MCF 10A (cell line): ENCODE measurements at regions not wholly inside any gene's neighbourhood (a gene's known extent, or its start where the extent isn't known, plus 50 kb on each side); places are given as distances from the start of the nearest gene placed in this dataset.

Source experiments
- BruUV-seq: library from RNA; stranded (reverse); fragments of 400-500 nt; replicated peaks from 2 replicates; lab custom pipeline; 2021; lab: Mats Ljungman, UMichigan
- CTCF ChIA-PET: fragments of 300-600 bp; sonication (Branson Sonifier 250); formaldehyde crosslinking; extraction: SDS; loops from one replicate; lab custom pipeline; 2021; ENCODE audit warnings: antibody characterized with exemption, inconsistent platforms; lab: Yijun Ruan, JAX
- POLR2A ChIA-PET: fragments of 300-600, 350-650 bp; sonication (Branson Sonifier 250); formaldehyde crosslinking; extraction: SDS; loops from one replicate; lab custom pipeline; 2020; ENCODE audit warnings: antibody characterized with exemption, inconsistent platforms; lab: Yijun Ruan, JAX
- DNase-seq: peaks from one replicate; pipeline ENCODE4 v3.0.0-alpha.2; 2018; ENCODE audit not compliant: unreplicated experiment
- H3K27ac Mint-ChIP-seq: one replicate; pipeline ENCODE4 v1.8.0; 2022; ENCODE audit warnings: mild to moderate bottlenecking, low read depth, mixed read lengths; ENCODE audit not compliant: unreplicated experiment
- H3K27me3 Mint-ChIP-seq: one replicate; pipeline ENCODE4 v1.8.0; 2022; ENCODE audit warnings: mixed read lengths; ENCODE audit not compliant: insufficient read depth, unreplicated experiment
- H3K36me3 Mint-ChIP-seq: one replicate; pipeline ENCODE4 v1.8.0; 2022; ENCODE audit warnings: mild to moderate bottlenecking, moderate library complexity, mixed read lengths; ENCODE audit not compliant: insufficient read depth, unreplicated experiment
- H3K4me1 Mint-ChIP-seq: one replicate; pipeline ENCODE4 v1.8.0; 2022; ENCODE audit warnings: mixed read lengths; ENCODE audit not compliant: insufficient read depth, unreplicated experiment
- H3K4me3 Mint-ChIP-seq: one replicate; pipeline ENCODE4 v1.8.0; 2022; ENCODE audit warnings: mild to moderate bottlenecking, moderate library complexity, mixed read lengths; ENCODE audit not compliant: unreplicated experiment
- H3K9me3 Mint-ChIP-seq: one replicate; pipeline ENCODE4 v1.8.0; 2022; ENCODE audit warnings: mixed read lengths; ENCODE audit not compliant: unreplicated experiment
- intact Hi-C: fragments of 100-400 bp; cut with micrococcal nuclease; formaldehyde crosslinking; loops from 2 replicates; pipeline ENCODE4 v1.14.1; 2022
- TF ChIP-seq, protein P1 (sequence below): fragments of 200-600 bp; IDR thresholded peaks from one replicate; pipeline ENCODE4 v1.8.0; 2022; ENCODE audit warnings: antibody characterized with exemption, mild to moderate bottlenecking; ENCODE audit not compliant: unreplicated experiment

DNA sequence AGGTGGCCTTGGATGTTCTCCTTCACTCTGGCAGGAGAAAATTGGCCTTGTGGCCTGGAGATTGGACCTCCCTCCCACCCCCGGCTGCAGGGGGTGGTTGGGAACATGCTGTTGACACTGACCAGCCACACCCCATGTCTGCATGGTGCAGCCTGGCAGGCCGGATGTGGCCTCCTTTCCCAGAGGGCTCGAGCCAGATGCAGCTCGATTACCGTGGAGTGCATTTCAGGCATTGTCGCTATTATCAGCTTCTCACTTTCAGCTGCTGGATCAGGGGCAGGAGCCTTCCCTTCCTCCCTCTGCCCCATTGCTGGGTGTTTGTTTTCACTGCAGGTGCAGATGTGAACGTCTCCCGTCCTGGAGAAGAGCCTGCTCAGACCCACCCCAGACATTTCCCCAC lies 211.0 kb upstream of the SIX2 start:
- no peaks in the 10 kb centered on the region for H3K27me3 Mint-ChIP-seq
- H3K4me1 Mint-ChIP-seq = no peaks in the 10 kb centered on the region
- CTCF ChIA-PET = interaction anchor here (0.7 kb wide), 1 partner anchor 151 kb away, joined by 3 read pairs; no protein-coding TSS in a partner anchor
- peak; percentile 6 for DNase-seq
- BruUV-seq = no TSS peak
- TF ChIP-seq, protein P1, sequence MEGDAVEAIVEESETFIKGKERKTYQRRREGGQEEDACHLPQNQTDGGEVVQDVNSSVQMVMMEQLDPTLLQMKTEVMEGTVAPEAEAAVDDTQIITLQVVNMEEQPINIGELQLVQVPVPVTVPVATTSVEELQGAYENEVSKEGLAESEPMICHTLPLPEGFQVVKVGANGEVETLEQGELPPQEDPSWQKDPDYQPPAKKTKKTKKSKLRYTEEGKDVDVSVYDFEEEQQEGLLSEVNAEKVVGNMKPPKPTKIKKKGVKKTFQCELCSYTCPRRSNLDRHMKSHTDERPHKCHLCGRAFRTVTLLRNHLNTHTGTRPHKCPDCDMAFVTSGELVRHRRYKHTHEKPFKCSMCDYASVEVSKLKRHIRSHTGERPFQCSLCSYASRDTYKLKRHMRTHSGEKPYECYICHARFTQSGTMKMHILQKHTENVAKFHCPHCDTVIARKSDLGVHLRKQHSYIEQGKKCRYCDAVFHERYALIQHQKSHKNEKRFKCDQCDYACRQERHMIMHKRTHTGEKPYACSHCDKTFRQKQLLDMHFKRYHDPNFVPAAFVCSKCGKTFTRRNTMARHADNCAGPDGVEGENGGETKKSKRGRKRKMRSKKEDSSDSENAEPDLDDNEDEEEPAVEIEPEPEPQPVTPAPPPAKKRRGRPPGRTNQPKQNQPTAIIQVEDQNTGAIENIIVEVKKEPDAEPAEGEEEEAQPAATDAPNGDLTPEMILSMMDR = no peak
- POLR2A ChIA-PET = interaction anchor here (0.9 kb wide), 1 partner anchor 210 kb away, joined by 4 read pairs; no protein-coding TSS in a partner anchor
- intact Hi-C loops = no loop called here
- H3K9me3 Mint-ChIP-seq = no peaks in the 10 kb centered on the region
- no peak overlapping the region for H3K27ac Mint-ChIP-seq
- no peaks in the 10 kb centered on the region for H3K36me3 Mint-ChIP-seq
- H3K4me3 Mint-ChIP-seq = no peak overlapping the region

DNA sequence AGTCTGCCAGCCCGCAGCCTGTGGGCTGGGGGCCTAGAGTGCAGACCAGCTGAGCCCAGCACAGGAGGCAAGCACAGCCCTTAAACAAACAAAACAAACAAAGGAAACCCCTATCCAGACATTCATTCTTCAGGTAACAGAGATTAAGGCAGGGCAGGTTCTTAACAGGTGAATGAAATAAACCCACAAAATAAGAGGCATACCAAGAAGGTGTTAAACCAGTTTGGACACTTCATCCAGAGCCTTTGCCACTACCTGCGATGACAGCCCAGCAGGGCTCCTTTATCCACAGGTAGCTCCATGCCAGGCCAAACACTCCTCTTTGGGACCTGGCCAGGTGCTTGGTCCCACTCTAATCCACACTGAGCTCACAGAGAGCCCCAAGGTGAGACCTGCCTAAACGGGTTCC lies 209.7 kb upstream of the SIX2 start:
- no peaks in the 10 kb centered on the region for H3K4me1 Mint-ChIP-seq
- CTCF ChIA-PET = interaction anchor here (1.0 kb wide), 1 partner anchor 19 kb away, joined by 4 read pairs; no protein-coding TSS in a partner anchor
- no peak overlapping the region for H3K4me3 Mint-ChIP-seq
- TF ChIP-seq, protein P1 = no peak
- H3K9me3 Mint-ChIP-seq = no peaks in the 10 kb centered on the region
- no peaks in the 10 kb centered on the region for H3K36me3 Mint-ChIP-seq
- H3K27ac Mint-ChIP-seq = no peak overlapping the region
- intact Hi-C loops = no loop called here
- BruUV-seq = no TSS peak
- no peaks in the 10 kb centered on the region for H3K27me3 Mint-ChIP-seq
- no peak for DNase-seq
- POLR2A ChIA-PET = no interaction called here

DNA sequence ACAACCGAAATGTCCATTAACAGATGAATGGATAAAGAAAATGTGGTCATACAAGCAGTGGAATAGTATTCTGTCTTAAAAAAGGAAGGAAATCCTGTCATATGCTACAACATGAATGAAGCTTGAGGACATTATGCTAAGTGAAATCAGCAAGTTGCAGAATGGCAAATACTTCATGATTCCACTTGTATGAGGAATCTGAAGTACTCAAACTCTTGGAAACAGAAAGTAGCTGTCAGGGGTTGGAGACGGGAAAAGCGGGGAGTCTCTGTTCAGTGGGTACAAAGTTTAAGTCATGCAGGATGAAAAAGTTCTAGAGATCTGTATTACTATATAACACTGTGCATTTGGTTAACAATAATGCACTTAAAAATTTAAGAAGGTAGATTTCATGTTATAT lies 209.0 kb upstream of the SIX2 start:
- POLR2A ChIA-PET = no interaction called here
- no peak for DNase-seq
- Mint-ChIP-seq H3K36me3 (no peaks in the 10 kb centered on the region), H3K27ac (no peak overlapping the region), H3K9me3 (no peaks in the 10 kb centered on the region), H3K4me1 (no peaks in the 10 kb centered on the region), H3K4me3 (no peak overlapping the region), H3K27me3 (no peaks in the 10 kb centered on the region)
- CTCF ChIA-PET = interaction anchor here (1.0 kb wide), 1 partner anchor 20 kb away, joined by 4 read pairs; no protein-coding TSS in a partner anchor
- TF ChIP-seq, protein P1 = no peak
- BruUV-seq = no TSS peak
- intact Hi-C loops = no loop called here

DNA sequence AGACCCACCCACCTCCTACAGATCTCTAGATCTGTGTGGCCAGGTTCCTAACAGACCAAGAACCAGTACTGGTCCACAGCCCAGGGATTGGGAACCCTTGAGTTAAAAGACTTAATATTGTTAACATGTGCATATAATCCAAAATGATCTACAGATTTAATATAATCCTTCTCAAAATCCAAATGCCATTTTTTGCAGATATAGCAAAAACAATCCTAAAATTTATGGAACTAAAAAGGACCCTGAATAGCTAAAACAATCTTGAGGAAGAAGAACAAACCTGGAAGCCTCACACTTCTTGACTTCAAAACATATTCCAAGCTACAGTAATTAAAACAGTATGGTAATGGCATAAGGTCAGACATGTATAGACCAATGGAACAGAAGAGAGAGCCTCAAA lies 206.9 kb upstream of the SIX2 start:
- Mint-ChIP-seq H3K4me1 (no peaks in the 10 kb centered on the region), H3K4me3 (no peak overlapping the region), H3K9me3 (no peaks in the 10 kb centered on the region), H3K36me3 (no peaks in the 10 kb centered on the region), H3K27ac (no peak overlapping the region), H3K27me3 (no peaks in the 10 kb centered on the region)
- CTCF ChIA-PET = no interaction called here
- intact Hi-C loops = no loop called here
- POLR2A ChIA-PET = no interaction called here
- no TSS peak for BruUV-seq
- TF ChIP-seq, protein P1 = no peak
- DNase-seq = no peak
